GM21737 (cell line): ENCODE measurements at regions not wholly inside any gene's neighbourhood (a gene's known extent, or its start where the extent isn't known, plus 50 kb on each side); places are given as distances from the start of the nearest gene placed in this dataset.

Experiments
- ATAC-seq: cut with Tn5 transposase; IDR thresholded peaks from one replicate; pipeline ENCODE4 v1.9.1; 2021; ENCODE audit warnings: mild to moderate bottlenecking, moderate library complexity; ENCODE audit not compliant: unreplicated experiment

DNA sequence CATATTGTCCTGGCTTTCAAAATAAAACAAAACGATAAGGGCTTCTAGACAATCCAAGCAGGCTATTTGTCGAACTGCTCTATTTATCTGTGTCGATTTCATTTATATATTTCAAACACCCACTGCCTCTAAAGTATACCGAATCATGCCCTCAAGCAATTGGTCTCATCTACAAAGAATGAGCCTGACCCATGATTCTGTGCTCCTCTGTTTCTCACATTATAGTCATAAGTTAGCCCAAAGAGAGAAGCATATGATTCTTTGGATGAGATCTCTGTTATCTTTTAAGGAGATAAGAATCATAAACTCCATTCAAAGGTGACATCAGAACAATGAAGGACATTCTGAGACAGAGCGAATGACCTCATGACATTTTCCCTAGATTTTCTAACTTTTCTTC lies 191.1 kb downstream of the MAP2K6 start:
- no peak for ATAC-seq

DNA sequence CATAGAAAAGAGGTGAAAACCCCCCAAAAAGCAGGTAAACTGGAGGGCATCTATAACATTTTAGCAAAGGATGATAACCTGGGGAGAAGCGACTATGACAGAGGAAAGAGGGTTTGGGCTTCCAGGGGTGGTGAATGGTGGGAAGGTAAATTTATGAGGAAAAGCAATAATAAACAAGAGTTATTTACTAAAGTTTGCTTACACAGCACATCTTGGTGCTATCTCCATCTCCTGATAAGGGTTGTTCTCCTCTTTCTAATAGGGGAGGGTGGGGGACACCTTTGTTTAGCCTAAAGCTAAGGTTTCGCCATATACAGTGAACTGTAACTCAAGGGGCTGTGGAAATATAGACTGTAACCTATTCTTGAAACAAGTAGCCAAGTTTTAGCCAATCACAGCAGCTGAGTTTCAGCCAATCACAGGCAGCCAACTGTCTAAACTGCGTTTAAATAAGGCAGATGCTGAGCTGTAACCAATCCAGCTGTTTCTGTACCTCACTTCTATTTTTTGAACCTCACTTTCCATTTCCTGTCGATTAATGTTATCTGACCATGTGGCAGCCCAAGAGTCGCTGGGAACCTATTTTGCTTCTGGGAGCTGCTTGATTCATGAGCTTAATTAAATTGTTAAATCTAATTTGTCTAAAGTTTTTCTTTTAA lies 191.8 kb downstream of the MAP2K6 start:
- ATAC-seq = no peak

DNA sequence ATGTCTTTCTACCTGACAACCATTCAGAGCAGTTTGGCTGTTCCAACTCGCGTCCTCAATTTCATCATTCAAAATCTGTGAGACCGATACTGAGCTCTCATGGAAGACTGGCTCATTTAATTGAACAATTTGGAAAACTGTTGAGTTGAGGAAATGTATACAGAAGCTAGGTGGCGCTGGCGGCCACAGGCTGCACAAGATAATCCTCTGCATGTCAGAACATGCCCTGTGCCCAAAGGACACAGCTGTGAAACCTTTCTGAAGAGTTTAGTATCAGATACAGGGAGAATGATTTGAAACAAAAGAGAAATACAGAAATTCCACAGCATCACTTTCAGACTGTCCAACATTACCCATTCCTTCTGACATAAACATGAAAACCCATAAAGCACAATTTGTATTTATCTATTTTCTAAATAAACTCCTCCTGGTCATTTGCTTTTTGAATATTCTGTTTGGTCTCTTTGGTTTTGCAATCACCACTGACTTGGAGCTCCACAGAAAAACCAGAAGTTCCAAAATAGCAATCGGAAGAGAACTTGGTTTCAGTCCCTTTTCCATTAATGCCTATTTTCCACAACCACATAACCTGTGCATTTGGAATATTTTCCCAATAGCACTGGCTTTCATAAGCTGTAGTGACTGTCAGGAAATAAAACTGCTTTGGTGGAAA lies 192.8 kb downstream of the MAP2K6 start:
- ATAC-seq = peak; percentile 88

DNA sequence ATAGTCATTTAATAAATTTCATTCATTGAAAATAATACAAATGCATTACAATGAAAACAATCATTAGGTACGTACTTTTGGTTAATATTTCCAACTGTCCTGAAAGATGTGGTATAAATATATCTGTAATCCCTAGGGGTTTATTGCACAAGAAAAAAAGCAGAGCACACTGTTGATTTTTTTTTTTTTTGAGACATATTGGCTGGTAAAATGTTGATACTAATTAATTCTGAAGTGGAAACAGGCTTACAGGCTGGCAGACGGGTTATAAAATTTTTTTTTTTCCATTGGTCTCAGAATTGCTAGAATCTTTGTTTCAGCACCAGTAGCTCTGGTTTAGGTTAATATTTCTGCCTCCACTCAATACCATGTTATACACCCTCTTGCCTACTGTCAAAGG lies 193.6 kb downstream of the MAP2K6 start:
- ATAC-seq = no peak

DNA sequence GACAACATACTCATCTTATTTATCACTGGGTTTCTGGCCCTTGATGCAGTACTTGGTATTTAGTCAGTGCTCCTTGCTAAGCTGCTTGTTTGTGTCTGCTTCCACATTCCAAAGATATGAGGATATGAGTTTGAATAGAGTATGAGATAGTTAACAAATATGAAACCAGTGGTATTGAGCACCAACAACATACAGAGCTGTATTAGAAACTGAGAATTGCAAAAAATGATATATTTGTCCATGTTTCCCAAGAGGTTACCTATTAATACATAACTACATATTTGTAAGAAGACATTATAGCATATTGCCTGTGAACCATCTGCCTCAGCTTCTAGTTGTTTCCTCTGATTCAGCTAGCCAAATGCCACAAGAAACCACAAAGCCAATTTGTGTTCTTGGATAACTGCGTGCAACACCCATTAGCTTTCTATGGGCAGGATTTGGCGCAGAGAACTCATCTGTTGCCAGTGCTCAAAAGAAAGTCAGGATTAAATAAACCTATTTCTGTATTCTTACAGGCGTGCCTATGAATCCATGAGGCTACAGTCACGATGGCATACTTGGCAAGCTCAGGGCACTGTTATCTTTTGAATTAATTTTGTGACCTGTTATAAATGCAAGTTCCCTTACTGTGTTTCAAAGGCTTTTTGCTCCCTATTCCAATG lies 194.4 kb downstream of the MAP2K6 start:
- no peak for ATAC-seq

DNA sequence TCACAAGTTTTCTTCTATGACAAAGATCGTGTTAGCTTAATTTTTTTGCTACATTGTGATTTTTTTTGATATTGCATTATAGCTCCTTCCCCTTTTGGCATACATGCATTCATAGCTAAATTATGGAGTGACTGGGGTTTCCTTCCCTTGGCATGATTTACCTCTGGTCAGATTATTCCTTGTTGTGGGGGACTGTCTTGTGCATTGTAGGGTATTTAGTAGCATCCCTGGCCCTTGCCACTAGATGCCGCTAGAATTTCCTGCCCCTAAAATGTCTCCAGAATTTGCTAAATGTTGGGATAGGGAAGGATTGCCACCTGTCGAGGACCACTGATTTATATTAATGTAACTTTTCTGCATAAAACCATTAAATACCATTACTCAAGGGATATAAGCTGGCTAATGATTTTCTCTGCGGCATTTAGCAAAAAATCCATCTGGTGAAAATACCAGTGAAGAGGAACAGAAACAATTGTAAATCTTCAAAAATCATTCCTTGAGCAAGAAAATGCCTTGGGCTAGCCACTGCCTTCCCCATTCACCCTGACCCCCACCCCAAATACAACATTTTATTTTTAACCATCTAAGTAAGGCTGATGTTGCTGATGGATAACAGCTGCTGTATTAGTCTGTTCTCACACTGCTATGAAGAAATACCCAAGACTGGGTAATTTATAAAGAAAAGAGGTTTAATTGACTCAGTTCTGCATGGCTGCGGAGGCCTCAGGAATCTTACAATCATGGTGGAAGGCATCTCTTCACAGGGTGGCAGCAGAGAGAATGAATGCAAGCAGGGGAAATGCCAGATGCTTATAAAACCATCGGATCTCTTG lies 195.2 kb downstream of the MAP2K6 start:
- ATAC-seq = no peak

DNA sequence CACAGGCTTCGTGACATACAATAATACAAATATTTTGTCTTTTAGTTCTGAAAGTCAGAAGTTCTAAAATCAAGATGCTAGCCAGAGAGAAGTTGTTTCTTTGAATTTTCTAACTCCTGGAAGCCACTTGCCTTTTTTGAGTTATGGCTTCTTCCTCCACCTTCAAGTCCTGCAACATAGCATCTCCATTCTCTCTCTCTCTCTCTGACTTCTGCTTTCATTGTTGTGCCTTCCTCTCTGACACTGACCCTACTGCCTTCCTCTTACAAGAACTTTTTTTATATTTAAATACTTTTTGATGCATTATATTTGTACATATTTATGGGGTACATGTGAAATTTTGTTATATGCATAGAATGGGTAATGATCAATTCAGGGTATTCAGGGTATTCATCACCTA lies 205.9 kb downstream of the MAP2K6 start:
- ATAC-seq = no peak

DNA sequence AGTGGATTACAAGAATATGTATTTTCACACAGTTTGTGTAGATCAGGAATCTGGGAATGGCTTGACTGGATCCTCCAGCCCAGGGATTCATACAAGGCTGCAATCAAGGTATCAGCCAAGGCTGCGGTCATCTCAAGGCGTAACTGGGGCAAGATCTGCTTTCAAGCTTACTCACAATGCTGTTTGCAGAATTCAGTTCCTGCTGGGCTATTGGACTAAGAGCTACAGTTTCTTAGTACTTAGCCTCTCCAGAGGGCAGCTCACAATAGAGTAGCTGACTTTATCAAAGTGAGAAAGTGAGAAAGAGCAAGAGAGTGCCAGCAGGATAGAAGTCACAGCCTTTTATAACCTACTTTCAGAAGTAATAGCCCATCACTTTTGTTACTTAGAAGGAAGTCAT lies 211.0 kb downstream of the MAP2K6 start:
- ATAC-seq = no peak

DNA sequence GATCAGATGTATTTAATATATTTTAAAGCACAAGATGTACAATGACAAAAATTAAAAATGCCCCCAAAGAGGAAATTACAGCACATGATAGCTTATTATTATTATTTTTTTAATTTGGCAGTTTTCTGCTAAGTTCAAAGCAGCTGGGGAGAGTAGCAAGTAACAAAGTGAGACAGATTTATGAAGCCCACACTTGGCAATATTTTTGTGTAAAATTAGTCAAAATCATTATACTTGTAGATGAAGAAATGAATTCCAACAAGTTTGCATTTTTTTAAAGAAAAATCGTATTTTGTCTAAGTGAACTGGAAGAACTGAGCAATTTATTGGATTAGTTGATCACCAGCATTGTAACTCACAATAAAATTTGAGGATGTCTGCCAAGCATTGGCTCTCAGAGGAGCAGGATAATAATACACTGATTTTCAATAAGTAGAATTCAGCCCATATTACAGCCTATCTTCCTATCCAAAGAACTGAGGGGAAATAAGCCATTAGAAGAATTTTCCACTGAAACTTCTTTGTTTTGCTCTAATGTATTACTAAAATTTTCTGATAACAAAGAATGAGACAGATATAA lies 215.6 kb downstream of the MAP2K6 start:
- no peak for ATAC-seq

DNA sequence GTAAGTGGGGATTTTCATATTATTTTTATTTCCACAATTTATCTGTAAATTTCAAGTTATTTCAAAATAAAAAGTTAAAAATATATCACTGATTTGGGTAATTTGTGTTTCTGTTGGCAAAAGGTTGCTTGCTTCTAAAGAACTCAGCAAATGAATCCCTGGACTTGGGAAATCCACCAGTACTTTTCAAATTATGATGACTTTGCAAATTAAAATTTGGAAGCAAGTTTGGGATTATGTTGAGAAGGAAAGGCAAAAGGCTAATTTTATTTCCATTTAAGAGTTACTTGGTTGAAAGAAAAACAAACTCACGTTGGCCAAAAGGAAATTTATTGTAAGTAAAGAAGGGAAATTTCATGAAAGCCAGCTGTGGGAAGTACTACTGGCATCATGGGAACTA lies 220.3 kb downstream of the MAP2K6 start:
- ATAC-seq = no peak

DNA sequence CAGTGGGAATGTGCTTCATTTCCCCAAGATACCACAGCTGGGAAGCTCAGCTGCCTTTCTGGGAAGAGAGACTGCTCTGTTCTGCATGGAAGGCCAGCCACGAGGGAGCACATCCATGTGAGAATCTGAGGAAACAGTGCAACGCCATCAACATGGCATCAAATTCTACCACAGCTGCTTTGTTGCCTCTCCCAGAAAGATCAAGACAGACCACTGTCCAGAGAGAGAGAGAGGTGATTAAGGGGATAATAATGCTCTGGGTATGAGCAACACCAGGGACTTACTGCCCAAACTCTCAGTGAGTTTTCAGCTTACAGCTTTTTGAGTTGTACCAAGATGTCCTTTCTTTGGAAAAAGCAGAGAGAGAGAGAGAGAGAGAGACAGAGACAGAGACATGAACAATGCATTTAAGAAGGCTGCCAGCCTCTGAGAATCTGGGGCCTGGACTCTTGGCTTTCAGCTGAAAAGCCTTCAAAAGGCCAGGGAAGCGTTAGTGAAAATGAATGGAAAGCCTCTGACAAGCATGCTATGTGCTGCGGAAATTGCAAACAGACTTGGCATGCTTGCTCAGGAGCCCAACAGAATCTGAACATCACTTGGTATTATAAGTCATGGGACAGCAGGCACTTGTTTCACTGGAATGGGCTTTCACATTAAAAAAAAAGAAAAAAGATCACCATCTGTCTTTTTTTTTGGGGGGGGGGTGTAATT lies 223.1 kb downstream of the MAP2K6 start:
- no peak for ATAC-seq

DNA sequence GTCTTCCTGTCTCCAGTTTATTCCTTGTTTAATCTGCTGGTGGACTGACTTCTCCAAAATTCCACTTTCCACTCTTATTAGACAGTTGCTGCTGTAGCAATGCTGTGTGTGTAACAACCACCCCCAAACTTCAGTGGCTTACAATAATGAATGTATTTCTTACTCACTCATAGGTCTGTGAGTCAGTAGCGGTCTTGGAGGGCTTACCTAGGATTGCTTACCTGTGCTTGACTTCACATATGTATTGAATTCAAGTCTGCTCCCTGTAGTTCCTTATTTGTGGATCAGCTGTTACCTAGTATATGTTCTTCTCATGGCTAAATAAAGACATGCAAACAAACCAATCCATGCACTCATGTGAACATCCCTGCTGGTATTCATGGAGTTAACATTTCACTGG lies 224.6 kb downstream of the MAP2K6 start:
- ATAC-seq = no peak

DNA sequence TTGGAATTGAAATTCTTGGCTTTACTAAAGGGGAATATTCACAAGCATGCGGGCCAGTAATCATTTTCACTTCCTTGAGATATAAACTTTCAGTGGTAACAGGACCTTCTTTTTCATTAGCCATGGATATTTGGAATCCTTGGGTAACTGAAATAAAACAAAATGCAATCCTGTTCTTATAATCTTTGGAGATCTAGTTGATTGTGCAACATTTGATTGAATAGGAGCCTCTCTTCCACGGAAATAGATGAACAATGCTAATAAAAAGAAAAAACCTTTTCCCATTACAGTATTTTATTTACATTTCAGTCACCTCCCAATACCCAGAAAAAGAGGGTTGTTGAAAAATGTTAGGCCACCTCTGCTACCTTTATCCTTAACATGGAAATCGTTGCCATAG lies 225.6 kb downstream of the MAP2K6 start:
- ATAC-seq = no peak

DNA sequence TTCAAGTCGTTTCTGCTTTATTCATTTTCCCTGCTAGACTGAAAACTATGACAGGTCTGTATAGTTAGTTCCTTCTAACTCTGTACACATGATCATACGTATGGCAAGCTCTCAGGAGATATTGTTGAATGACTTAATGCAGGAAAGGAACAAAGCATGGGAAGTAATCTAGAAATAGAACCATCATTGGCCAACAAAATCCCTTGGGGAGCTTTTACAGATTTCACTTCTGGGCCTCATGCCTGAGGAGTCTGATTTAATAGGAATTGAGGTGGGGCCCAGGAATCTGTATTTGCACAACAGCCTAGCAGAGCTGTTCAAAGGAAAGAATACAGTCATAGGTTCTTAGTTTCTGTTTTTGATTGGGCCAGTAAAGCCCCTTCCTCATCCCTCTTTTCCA lies 229.2 kb downstream of the MAP2K6 start:
- ATAC-seq = no peak

DNA sequence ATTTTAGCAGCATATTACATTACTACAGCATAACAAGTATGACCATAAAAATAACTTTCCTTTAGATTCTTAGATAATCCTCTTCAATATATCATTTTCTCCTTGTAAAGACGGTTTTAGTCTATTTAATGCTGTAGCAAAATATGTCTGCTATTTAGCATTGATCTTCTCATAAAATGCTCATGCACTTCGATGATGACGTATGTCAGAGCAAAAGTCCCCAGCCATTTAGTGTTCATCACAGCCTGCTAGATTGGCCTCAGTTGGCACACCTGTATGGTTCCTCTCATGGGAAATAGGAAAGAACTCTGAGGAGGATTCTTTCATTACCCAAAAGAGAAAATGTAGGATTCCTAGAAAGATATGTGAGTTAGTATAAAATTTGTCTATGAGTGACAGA lies 232.2 kb downstream of the MAP2K6 start:
- no peak for ATAC-seq

DNA sequence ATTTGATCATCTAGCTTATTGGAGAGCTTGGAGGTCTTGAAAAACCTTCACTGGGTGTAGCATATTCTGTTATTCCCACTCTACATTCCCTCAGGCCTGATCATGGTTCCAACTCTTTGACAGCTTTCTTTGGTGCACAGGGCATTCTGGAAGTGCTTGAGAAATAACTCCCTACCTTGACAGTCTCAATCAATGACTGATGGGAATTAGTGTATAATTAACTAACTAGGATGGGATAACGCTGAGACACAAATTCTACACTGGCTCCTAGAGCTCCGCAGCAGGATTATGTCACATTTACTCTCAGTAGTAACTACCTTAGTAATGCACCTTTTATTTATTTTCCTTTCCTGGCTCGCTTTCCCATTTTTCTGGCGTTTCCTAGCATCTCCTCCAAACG lies 236.4 kb downstream of the MAP2K6 start:
- no peak for ATAC-seq

DNA sequence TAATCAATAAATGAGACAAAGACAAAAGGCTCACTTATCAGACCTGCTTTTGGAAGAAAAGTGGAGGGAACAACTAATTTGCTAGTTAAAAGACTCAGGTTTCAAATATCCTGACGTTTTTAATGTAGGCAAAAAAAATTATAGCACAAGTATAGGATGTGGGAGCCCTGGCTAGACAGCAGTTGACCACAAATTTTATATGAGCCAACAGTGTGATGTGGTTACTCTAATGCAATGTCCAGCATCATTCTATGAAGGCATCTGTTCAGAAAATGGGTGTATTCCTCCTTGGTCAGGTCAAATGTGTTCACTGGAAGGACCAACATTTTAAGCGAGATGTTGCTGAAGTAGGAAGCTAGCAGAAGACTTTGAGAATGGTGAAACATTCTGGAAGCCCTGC lies 237.4 kb downstream of the MAP2K6 start:
- ATAC-seq = no peak

DNA sequence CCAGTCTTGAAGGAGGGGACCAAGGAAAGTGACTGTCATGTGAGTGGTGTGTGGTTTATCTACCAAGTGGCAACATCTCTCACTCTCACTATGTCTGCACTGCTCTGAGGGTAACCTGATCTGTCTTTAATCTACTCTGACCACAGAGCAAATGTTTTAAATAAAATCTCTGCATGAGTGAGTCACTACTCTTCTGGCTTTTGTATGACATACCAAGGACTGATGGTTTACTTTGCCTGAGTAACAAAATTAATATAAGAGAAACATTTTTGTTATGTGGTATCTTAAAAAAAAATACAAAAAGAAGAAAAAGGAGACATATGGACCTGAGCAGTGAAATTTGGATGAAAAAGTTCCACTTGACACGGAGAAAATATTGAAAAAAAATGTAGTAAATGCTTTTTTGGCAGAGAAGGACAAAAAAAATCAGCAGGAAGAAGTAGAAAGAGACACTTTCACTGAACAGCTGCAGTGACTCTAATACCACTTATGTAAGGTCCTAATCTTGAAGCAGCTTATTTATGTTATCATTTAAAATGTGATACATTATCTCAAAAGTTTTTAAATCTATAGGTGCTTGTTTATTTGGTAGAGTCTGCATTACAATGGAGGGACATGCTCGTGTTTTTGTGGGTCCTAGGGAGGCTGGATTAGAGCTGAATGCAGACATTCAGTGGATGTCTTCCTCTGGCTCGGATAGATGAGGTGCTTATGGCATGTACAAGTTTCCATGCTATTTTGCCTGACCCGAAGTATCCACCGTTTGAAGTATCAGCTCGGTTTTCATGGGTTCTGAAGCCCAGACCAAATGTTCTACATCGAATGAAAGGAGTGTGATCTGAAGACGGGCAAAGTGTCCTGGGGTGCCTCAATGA lies 240.7 kb downstream of the MAP2K6 start:
- ATAC-seq = no peak

DNA sequence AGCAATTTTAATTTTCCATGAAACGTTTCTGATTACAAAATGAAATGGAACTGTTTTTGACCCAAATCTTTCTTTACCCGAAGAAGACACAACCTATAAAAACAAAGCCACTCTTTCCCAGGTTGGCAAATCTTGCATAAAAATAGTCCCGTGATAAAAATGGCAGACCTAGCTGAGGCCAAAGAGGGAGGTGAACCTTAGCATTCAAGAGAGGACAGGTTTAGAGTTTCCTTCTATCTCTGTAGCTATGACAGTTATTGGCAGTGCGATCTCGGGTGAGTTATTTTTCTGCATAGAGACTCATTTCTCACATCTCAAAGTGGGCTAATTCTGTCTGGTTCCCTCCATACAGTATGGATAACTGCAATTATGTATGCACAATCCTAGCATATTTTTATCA lies 241.4 kb downstream of the MAP2K6 start:
- no peak for ATAC-seq
